ENCODE measurements at regions not wholly inside any gene's neighbourhood (a gene's known extent, or its start where the extent isn't known, plus 50 kb on each side); places are given as distances from the start of the nearest gene placed in this dataset.
A peak's percentile ranks its signal among the peaks of the same experiment; 100 is the strongest.

DNA sequence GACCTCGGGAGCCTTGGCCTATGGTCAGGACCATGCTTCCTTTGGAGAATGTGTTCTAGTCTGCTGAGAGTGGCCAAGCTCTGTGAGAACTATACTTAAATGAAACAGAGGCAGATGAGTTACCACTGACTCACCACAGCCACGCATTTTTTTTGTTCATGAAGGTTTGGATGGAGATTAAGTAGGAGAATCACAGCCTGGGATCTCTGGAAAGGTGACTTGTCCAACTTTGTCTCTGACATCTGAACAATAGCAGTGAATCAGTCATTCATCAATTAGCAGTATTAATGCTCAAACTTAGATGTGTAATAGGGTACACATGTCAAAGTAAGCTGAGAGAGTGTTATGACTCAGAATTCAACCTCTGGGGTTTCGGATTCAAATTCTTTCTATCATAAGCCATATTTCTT lies 100.7 kb upstream of the ANO3 start:
- Mint-ChIP-seq H3K27me3 (ENCODE audit: low read depth) (no peaks in the 10 kb centered on the region), H3K4me3 (no peak overlapping the region), H3K4me1 (ENCODE audit: low read depth) (no peaks in the 10 kb centered on the region), H3K9me3 (ENCODE audit: insufficient read depth) (peaks cover 6% of the 10 kb centered on the region), H3K36me3 (ENCODE audit: low read depth) (no peaks in the 10 kb centered on the region), H3K27ac (no peak overlapping the region)
- ChIA-PET POLR2A (no interaction called here), CTCF (no interaction called here)
- no peak for DNase-seq
- ATAC-seq: no peak

DNA sequence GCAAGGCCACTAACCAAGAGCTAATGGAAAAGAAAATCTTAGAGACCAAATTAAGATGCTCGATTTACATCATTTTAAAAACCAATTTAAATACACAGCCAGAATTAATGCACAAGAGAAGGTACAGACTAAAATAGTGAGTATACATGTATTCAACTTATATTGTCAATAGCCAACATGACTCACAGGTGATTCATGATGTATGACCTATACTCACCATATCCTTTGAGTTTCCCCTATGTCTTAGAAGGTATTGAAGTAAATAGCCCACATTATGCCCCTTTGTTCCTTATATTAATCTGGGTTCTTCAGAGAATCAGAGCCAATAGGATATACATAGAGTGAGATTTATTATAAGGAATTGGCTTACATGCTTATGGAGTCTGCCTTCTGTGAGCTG lies 97.5 kb upstream of the ANO3 start:
- ChIA-PET POLR2A (no interaction called here), CTCF (no interaction called here)
- Mint-ChIP-seq H3K27me3 (ENCODE audit: low read depth) (no peaks in the 10 kb centered on the region), H3K4me3 (no peak overlapping the region), H3K27ac (no peak overlapping the region), H3K36me3 (ENCODE audit: low read depth) (no peaks in the 10 kb centered on the region), H3K4me1 (ENCODE audit: low read depth) (no peaks in the 10 kb centered on the region), H3K9me3 (ENCODE audit: insufficient read depth) (peaks cover 6% of the 10 kb centered on the region)
- DNase-seq (no peak), ATAC-seq (no peak)

DNA sequence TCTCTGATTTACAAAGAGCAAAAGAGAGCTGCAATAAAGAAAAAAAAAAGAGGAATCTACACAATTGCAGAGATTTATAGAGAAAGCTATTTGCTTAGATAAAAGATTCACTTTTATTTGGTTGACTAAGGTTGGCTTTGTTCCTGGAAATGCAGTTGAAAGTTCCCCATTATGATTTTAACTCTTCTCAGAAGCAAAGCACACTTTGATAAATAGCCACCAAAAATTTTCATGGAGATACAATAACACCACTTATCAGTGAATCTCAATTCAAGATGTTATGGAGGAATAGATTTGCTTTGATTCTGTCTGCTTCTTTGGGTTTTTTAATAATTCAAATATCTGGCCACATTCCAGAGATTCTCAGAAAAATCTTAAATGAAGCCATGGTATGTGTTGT lies 88.5 kb upstream of the ANO3 start:
- ChIA-PET CTCF (no interaction called here), POLR2A (no interaction called here)
- H3K36me3 Mint-ChIP-seq (ENCODE audit: low read depth): no peaks in the 10 kb centered on the region
- no peaks in the 10 kb centered on the region for H3K27me3 Mint-ChIP-seq (ENCODE audit: low read depth)
- no peak overlapping the region for H3K27ac Mint-ChIP-seq
- no peak overlapping the region for H3K4me3 Mint-ChIP-seq
- no peaks in the 10 kb centered on the region for H3K9me3 Mint-ChIP-seq (ENCODE audit: insufficient read depth)
- ATAC-seq (no peak), DNase-seq (no peak)
- no peaks in the 10 kb centered on the region for H3K4me1 Mint-ChIP-seq (ENCODE audit: low read depth)

DNA sequence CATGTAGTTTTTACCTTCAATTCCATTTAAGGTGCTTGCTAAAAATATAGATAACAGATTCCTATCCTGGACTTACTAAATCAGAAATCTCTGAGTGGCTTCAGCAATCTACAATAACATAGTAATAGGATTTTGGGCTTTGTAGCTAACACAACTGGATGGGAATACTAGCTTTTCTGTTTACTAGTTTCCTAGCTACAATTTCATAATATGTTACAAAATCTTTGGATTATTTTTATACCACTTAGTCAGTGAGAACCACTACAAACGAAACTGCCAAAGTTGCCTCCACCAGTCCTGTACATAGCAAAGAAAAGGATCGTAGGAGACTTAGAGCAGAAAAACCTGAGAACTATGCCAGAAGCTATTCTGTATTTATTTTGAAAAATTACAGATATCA lies 87.7 kb upstream of the ANO3 start:
- DNase-seq (no peak), ATAC-seq (no peak)
- H3K27ac Mint-ChIP-seq: no peak overlapping the region
- peaks cover 3% of the 10 kb centered on the region for H3K9me3 Mint-ChIP-seq (ENCODE audit: insufficient read depth)
- no peak overlapping the region for H3K4me3 Mint-ChIP-seq
- no peaks in the 10 kb centered on the region for H3K27me3 Mint-ChIP-seq (ENCODE audit: low read depth)
- no peaks in the 10 kb centered on the region for H3K36me3 Mint-ChIP-seq (ENCODE audit: low read depth)
- H3K4me1 Mint-ChIP-seq (ENCODE audit: low read depth): no peaks in the 10 kb centered on the region
- ChIA-PET CTCF (interaction anchor here (0.5 kb wide), 1 partner anchor 35 kb away, joined by 3 read pairs; no protein-coding TSS in a partner anchor), POLR2A (no interaction called here)

DNA sequence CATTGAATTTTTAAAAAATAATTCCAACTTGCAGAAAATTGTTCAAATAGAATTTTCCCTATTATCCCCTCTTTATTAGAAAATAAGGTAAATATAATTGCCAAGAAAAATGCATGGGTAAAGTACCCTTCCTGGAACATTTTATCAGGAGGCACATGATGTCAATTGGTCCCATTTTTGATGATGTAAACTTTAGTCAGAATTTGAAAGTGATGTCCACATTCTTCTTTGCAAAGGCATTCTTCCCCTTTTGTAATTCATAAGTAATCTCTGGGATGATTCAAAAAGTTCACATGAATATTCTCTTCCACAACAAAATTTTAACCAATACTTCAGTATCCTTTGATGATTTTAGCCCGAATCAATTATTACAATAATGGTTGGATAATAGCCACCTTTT lies 86.9 kb upstream of the ANO3 start:
- no peak for ATAC-seq
- Mint-ChIP-seq H3K27me3 (ENCODE audit: low read depth) (no peaks in the 10 kb centered on the region), H3K9me3 (ENCODE audit: insufficient read depth) (peaks cover 3% of the 10 kb centered on the region), H3K4me3 (no peak overlapping the region), H3K27ac (no peak overlapping the region), H3K36me3 (ENCODE audit: low read depth) (no peaks in the 10 kb centered on the region), H3K4me1 (ENCODE audit: low read depth) (no peaks in the 10 kb centered on the region)
- CTCF ChIA-PET: no interaction called here
- POLR2A ChIA-PET: no interaction called here
- no peak for DNase-seq

DNA sequence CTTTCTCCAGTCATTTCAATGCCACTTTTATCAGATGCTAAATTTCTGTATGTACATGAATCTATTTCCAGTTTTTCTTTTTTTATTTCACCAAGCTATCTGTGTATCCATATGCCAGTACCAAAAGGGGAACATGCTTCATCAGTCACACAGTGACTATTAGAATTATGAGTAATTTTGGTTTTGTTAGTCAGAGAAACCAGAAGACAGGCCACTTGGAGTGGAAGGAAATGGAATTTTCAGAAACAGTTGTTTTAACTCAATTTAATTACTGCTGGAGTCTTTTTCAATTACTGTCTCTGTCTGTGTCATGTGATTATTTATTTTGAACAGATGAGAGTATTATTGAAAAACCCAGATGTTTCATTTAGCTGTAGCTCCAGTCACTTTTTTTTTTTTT lies 84.6 kb upstream of the ANO3 start:
- DNase-seq (no peak), ATAC-seq (no peak)
- H3K36me3 Mint-ChIP-seq (ENCODE audit: low read depth): no peaks in the 10 kb centered on the region
- H3K4me1 Mint-ChIP-seq (ENCODE audit: low read depth): no peaks in the 10 kb centered on the region
- no peak overlapping the region for H3K27ac Mint-ChIP-seq
- H3K9me3 Mint-ChIP-seq (ENCODE audit: insufficient read depth): peaks cover 3% of the 10 kb centered on the region
- ChIA-PET CTCF (no interaction called here), POLR2A (no interaction called here)
- no peak overlapping the region for H3K4me3 Mint-ChIP-seq
- no peaks in the 10 kb centered on the region for H3K27me3 Mint-ChIP-seq (ENCODE audit: low read depth)

DNA sequence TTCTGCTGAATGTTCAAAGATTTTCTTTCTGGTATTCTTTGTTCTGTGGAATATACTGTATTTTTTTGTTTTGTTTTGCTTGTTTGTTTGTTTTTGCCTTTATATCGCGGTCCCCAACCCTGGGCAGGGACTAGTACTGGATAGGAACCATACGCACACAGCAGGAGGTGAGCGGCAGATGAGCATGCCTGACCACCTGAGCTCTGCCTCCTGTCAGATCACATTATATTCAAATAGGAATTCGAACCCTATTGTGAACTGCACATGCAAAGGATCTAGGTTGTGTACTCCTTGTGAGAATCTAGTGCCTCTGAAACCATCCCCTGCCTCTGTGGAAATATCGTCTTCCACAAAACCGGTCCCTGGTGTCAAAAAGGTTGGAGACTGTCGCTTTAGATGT lies 83.3 kb upstream of the ANO3 start:
- CTCF ChIA-PET: no interaction called here
- H3K4me3 Mint-ChIP-seq: no peak overlapping the region
- no peaks in the 10 kb centered on the region for H3K4me1 Mint-ChIP-seq (ENCODE audit: low read depth)

DNA sequence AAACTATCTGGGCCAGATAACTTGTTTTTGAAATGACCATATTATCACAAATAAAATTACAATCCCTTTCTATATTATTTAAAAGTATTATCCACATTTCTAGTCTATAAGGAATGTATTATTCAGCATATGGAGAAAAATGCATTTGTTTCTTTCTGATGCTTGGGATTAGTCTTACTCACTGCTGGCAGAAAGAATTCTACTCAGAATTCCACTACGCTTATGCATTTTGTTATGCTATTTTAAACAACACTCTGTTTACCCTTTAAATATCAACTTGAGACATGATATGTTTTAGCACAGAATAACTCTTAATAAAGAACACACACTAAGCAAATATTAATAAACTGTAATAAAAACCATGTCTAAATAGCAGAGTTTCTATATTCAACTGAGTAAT lies 77.6 kb upstream of the ANO3 start:
- Mint-ChIP-seq H3K9me3 (ENCODE audit: insufficient read depth) (no peaks in the 10 kb centered on the region), H3K27ac (no peak overlapping the region), H3K4me1 (ENCODE audit: low read depth) (no peaks in the 10 kb centered on the region), H3K36me3 (ENCODE audit: low read depth) (no peaks in the 10 kb centered on the region), H3K4me3 (no peak overlapping the region), H3K27me3 (ENCODE audit: low read depth) (no peaks in the 10 kb centered on the region)
- ChIA-PET POLR2A (no interaction called here), CTCF (no interaction called here)
- DNase-seq: no peak
- ATAC-seq: no peak

More for the DNA sequence above, 83.3 kb upstream of the ANO3 start:
- H3K27ac Mint-ChIP-seq: no peak overlapping the region
- no peaks in the 10 kb centered on the region for H3K36me3 Mint-ChIP-seq (ENCODE audit: low read depth)
- no peaks in the 10 kb centered on the region for H3K27me3 Mint-ChIP-seq (ENCODE audit: low read depth)
- no peak for DNase-seq
- POLR2A ChIA-PET: no interaction called here
- ATAC-seq: no peak
- H3K9me3 Mint-ChIP-seq (ENCODE audit: insufficient read depth): peaks cover 3% of the 10 kb centered on the region

DNA sequence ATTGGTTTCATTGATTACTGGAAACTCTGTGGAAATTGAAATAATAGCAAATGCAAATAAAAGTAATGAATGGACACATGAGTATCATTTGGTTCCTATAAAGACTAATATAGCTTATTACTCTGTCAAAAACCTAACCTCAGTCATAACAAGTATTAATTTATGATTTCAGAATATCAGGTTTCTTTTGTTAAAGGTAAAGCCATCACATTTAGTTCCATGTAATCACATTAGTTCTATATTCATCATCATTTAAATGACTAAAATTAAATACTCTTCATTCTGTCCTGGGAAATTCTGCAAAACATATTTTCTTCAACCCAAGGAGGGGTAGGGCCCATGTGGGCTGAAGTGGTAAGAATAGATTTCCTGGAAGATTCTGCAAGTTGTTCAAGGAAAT lies 68.2 kb upstream of the ANO3 start:
- no peak for ATAC-seq
- Mint-ChIP-seq H3K4me3 (no peak overlapping the region), H3K4me1 (ENCODE audit: low read depth) (no peaks in the 10 kb centered on the region), H3K27me3 (ENCODE audit: low read depth) (no peaks in the 10 kb centered on the region), H3K27ac (no peak overlapping the region), H3K36me3 (ENCODE audit: low read depth) (no peaks in the 10 kb centered on the region), H3K9me3 (ENCODE audit: insufficient read depth) (no peaks in the 10 kb centered on the region)
- ChIA-PET CTCF (interaction anchor here (1.0 kb wide), 1 partner anchor 20 kb away, joined by 3 read pairs; no protein-coding TSS in a partner anchor), POLR2A (no interaction called here)
- no peak for DNase-seq

DNA sequence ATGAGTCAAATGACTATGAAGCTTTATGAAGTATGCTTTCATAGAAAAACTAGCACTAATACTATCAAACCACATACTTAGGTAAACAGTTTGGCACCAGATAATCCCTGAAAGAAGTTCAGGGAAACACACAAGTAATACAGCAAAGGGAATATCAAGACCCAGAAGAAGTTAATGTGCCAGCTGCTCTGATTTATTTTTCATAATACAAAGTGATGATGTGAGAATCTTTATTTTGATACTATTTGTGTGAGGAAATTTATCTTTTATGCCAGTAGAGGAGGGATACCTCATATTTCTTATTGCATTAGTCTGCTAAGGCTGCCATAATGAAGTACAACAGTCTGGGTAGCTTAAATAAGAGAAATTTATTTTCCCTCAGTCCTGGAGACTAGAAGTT lies 67.7 kb upstream of the ANO3 start:
- no peaks in the 10 kb centered on the region for H3K4me1 Mint-ChIP-seq (ENCODE audit: low read depth)
- DNase-seq (no peak), ATAC-seq (no peak)
- no peaks in the 10 kb centered on the region for H3K9me3 Mint-ChIP-seq (ENCODE audit: insufficient read depth)
- H3K4me3 Mint-ChIP-seq: no peak overlapping the region
- H3K27me3 Mint-ChIP-seq (ENCODE audit: low read depth): no peaks in the 10 kb centered on the region
- ChIA-PET CTCF (interaction anchor here (1.0 kb wide), 1 partner anchor 20 kb away, joined by 3 read pairs; no protein-coding TSS in a partner anchor), POLR2A (no interaction called here)
- no peak overlapping the region for H3K27ac Mint-ChIP-seq
- H3K36me3 Mint-ChIP-seq (ENCODE audit: low read depth): no peaks in the 10 kb centered on the region

DNA sequence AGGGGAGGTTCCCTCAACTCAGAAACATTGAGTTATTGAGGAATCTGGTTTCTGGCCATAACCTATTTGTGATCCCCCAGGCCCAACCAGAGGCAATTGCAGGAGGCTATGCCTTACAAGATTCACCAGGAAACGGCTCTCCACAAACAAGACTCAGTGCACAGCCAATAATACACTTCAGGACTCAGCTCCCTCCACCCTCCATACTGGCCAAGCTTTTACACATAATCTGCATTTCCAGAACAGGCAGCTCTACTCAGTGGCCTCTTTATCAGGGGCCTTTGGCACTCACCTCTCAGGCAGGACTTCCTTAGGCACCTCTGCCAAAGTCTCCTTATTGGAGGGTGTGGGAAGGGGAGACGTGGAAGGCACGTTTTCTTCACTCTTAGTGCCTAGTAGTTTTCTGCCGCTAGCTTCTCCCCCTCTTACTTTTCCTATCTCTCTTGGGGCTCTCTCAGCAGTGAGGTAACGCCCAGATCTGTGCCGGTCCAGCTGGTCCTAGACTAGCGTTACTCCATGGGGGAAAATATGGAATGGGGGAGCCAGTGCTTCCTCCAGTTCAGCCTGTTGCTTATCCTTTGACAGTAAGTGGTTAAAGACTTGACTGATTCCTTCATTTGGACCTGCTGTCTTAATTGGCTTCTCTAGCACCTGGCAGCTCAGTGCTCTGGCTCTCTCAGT lies 62.8 kb upstream of the ANO3 start:
- Mint-ChIP-seq H3K27me3 (ENCODE audit: low read depth) (no peaks in the 10 kb centered on the region), H3K27ac (no peak overlapping the region), H3K36me3 (ENCODE audit: low read depth) (no peaks in the 10 kb centered on the region), H3K4me3 (no peak overlapping the region), H3K4me1 (ENCODE audit: low read depth) (no peaks in the 10 kb centered on the region), H3K9me3 (ENCODE audit: insufficient read depth) (no peaks in the 10 kb centered on the region)
- ChIA-PET CTCF (no interaction called here), POLR2A (no interaction called here)
- DNase-seq (no peak), ATAC-seq (no peak)

DNA sequence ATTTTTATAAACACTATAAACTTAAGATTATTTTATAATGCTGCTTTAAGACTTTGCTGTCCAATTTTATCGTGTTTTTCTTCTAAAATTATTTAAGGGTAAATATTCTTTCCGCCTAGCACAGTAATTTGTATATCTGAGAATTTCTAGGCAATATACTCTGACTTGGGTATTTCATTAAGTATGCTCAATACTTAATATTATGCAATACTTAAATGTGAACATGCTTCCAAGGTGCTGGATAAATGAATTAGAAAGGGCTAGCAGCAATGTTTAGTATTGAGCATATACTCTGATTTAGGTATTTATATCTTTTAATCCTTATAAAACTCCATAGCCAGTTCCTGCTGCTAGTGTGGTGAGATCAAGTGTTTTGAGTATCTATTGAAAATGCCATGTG lies 60.3 kb upstream of the ANO3 start:
- ChIA-PET CTCF (no interaction called here), POLR2A (no interaction called here)
- no peak overlapping the region for H3K4me3 Mint-ChIP-seq
- no peaks in the 10 kb centered on the region for H3K4me1 Mint-ChIP-seq (ENCODE audit: low read depth)
- ATAC-seq (no peak), DNase-seq (no peak)
- H3K9me3 Mint-ChIP-seq (ENCODE audit: insufficient read depth): no peaks in the 10 kb centered on the region
- H3K27me3 Mint-ChIP-seq (ENCODE audit: low read depth): no peaks in the 10 kb centered on the region
- H3K27ac Mint-ChIP-seq: no peak overlapping the region
- no peaks in the 10 kb centered on the region for H3K36me3 Mint-ChIP-seq (ENCODE audit: low read depth)

DNA sequence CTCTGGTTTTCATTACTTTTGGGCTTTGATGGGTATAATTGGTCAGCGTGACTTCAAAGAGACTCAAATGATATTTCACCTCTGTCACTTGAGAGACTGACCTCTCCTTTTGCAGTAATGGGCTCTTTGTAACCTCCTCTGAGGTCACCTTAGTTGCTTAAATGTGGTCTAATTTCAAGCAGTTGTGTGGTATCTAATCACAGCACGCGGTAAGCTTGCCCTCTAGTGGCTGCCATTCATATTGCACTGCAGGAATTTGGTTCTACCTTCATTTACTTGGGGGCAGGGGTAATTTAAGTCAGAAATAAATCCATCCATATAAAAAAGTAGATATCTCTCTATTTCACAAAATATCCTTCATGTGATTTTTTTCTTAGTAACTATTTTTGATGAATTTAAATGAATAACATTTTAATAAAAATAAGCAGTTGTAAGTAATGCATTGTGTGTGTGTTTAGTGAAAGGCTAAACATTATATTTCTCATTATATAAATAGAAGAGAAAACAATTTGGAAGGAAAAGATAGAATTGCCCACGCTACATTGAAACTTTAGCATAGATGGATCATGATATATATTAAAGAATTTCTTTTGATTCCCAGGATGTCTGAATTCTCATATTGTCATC lies 55.0 kb upstream of the ANO3 start:
- DNase-seq: peak; percentile 56
- Mint-ChIP-seq H3K9me3 (ENCODE audit: insufficient read depth) (no peaks in the 10 kb centered on the region), H3K27ac (no peak overlapping the region), H3K27me3 (ENCODE audit: low read depth) (no peaks in the 10 kb centered on the region), H3K4me1 (ENCODE audit: low read depth) (no peaks in the 10 kb centered on the region), H3K36me3 (ENCODE audit: low read depth) (no peaks in the 10 kb centered on the region), H3K4me3 (no peak overlapping the region)
- ChIA-PET CTCF (no interaction called here), POLR2A (no interaction called here)
- peak; percentile 51 for ATAC-seq

All from activated CD8-positive, alpha-beta T cell treated with anti-CD3 and anti-CD28 coated beads, Interleukin-2, amount 10 ng/mL, durations not matched to agents 7 days and 5 days (primary cell).